SU-DHL-6 (cell line): ENCODE measurements at regions not wholly inside any gene's neighbourhood (a gene's known extent, or its start where the extent isn't known, plus 50 kb on each side); places are given as distances from the start of the nearest gene placed in this dataset.

Source experiments
- CTCF ChIP-seq: fragments of 200-600 bp; sonication (generic); IDR thresholded peaks from one replicate; pipeline ENCODE4 v1.5.1; 2017; ENCODE audit warnings: antibody characterized with exemption, mild to moderate bottlenecking, low read length, moderate library complexity; ENCODE audit not compliant: insufficient read depth, poor library complexity, severe bottlenecking
- EZH2phosphoT487 ChIP-seq: fragments of 200-600 bp; sonication (generic), shearing (Covaris generic); conservative IDR thresholded peaks from 2 replicates; pipeline ENCODE4 v1.6.1; 2018; ENCODE audit warnings: mild to moderate bottlenecking, antibody characterized with exemption, low read length, moderate library complexity, mixed read lengths

GRCh38 chr9:129458663-129459546 is 162.0 kb downstream of the C9orf50 start:
- TF ChIP-seq CTCF, result no peak
- TF ChIP-seq EZH2phosphoT487, result no peak
